Endodermal cell (in vitro differentiated cells): ENCODE measurements at regions not wholly inside any gene's neighbourhood (a gene's known extent, or its start where the extent isn't known, plus 50 kb on each side); places are given as distances from the start of the nearest gene placed in this dataset.

Source experiments
- DNase-seq: peaks from one replicate; pipeline ENCODE4 v3.0.0-alpha.2; 2017
- H3K27ac ChIP-seq: 2 replicates; pipeline ENCODE4 v1.5.1; 2013; ENCODE audit warnings: mild to moderate bottlenecking, low read depth, low read length, moderate library complexity
- H3K27me3 ChIP-seq: 2 replicates; pipeline ENCODE4 v1.6.1; 2013; ENCODE audit warnings: mild to moderate bottlenecking, low read length, moderate library complexity; ENCODE audit not compliant: insufficient read depth, control insufficient read depth, poor library complexity, severe bottlenecking
- H3K36me3 ChIP-seq: 2 replicates; pipeline ENCODE4 v1.7.0; 2013; ENCODE audit warnings: mild to moderate bottlenecking, low read length, moderate library complexity; ENCODE audit not compliant: control insufficient read depth, insufficient read depth
- H3K4me1 ChIP-seq: one replicate; pipeline ENCODE4 v1.7.0; 2013; ENCODE audit warnings: low read length; ENCODE audit not compliant: control insufficient read depth, insufficient read depth
- H3K4me3 ChIP-seq: 2 replicates; pipeline ENCODE4 v1.5.1; 2013; ENCODE audit warnings: mild to moderate bottlenecking, low read length, moderate library complexity
- H3K9ac ChIP-seq: 2 replicates; pipeline ENCODE4 v1.6.1; 2013; ENCODE audit warnings: mild to moderate bottlenecking, low read length, moderate library complexity; ENCODE audit not compliant: poor library complexity, severe bottlenecking; ENCODE audit errors: extremely low read depth
- H3K9me3 ChIP-seq: 2 replicates; pipeline ENCODE4 v1.6.1; 2013; ENCODE audit warnings: mild to moderate bottlenecking, low read length, moderate library complexity; ENCODE audit not compliant: control insufficient read depth
- H3K27ac Mint-ChIP-seq: 2 replicates; pipeline ENCODE4 v1.8.0; 2020; ENCODE audit warnings: mixed read lengths
- H3K27me3 Mint-ChIP-seq: 2 replicates; pipeline ENCODE4 v1.8.0; 2021; ENCODE audit warnings: mild to moderate bottlenecking, mixed read lengths; ENCODE audit not compliant: insufficient read depth
- H3K36me3 Mint-ChIP-seq: 2 replicates; pipeline ENCODE4 v1.8.0; 2020; ENCODE audit warnings: low read depth, mixed read lengths
- H3K4me1 Mint-ChIP-seq: 2 replicates; pipeline ENCODE4 v1.8.0; 2020; ENCODE audit warnings: mixed read lengths
- H3K4me3 Mint-ChIP-seq: 2 replicates; pipeline ENCODE4 v1.8.0; 2020; ENCODE audit warnings: mild to moderate bottlenecking, moderate library complexity, mixed read lengths
- H3K9me3 Mint-ChIP-seq: 2 replicates; pipeline ENCODE4 v1.8.0; 2020; ENCODE audit warnings: mild to moderate bottlenecking, mixed read lengths
- CTCF ChIP-seq: fragments of 200-600 bp; sonication (generic); conservative IDR thresholded peaks from 2 replicates; pipeline ENCODE4 v1.5.0; 2021; ENCODE audit warnings: antibody characterized with exemption, mild to moderate bottlenecking
- WGBS, 2 experiments: methylation state at CpG; one replicate each; pipeline versions ENCODE4 v1.1.5 to v1.1.7; 2013; ENCODE audit warnings: missing lambda C conversion rate in 2 of 2, mixed read lengths in 1 of 2; ENCODE audit not compliant: insufficient coverage in 1 of 2, insufficient read length in 1 of 2; 5-methylcytosine and 5-hydroxymethylcytosine counted together

GRCh38 chr6:112927641-112928320, 580.7 kb downstream of the RFPL4B start:
- no peak for DNase-seq
- peaks cover 7% of the 10 kb centered on the region for H3K9me3 ChIP-seq
- peaks cover 9% of the 10 kb centered on the region for H3K4me1 Mint-ChIP-seq
- H3K27ac ChIP-seq = no peak overlapping the region
- H3K9ac ChIP-seq = no peak overlapping the region
- H3K27me3 Mint-ChIP-seq = no peaks in the 10 kb centered on the region
- peaks cover 5% of the 10 kb centered on the region for H3K36me3 Mint-ChIP-seq
- H3K27me3 ChIP-seq = no peaks in the 10 kb centered on the region
- H3K4me3 ChIP-seq = no peak overlapping the region
- H3K36me3 ChIP-seq = no peaks in the 10 kb centered on the region
- no peak for TF ChIP-seq CTCF
- H3K4me3 Mint-ChIP-seq = no peak overlapping the region
- WGBS, 2 experiments = 90 to 95% methylated on average over 3 to 4 of the region's 4 CpGs
- H3K4me1 ChIP-seq = no peaks in the 10 kb centered on the region
- H3K27ac Mint-ChIP-seq = no peak overlapping the region
- peaks cover 5% of the 10 kb centered on the region for H3K9me3 Mint-ChIP-seq

- no peaks in the 10 kb centered on the region for H3K36me3 Mint-ChIP-seq
- no peaks in the 10 kb centered on the region for H3K27me3 Mint-ChIP-seq
- H3K27ac Mint-ChIP-seq = no peak overlapping the region
- no peak overlapping the region for H3K4me3 Mint-ChIP-seq
- H3K4me3 ChIP-seq = no peak overlapping the region
- peaks cover 9% of the 10 kb centered on the region for H3K4me1 Mint-ChIP-seq
- H3K27me3 ChIP-seq = no peaks in the 10 kb centered on the region
- no peak overlapping the region for H3K27ac ChIP-seq
- H3K36me3 ChIP-seq = no peaks in the 10 kb centered on the region
- H3K9me3 Mint-ChIP-seq = no peaks in the 10 kb centered on the region
- TF ChIP-seq CTCF = no peak
- DNase-seq = no peak
- no peak overlapping the region for H3K9ac ChIP-seq
- H3K4me1 ChIP-seq = no peaks in the 10 kb centered on the region
- H3K9me3 ChIP-seq = no peaks in the 10 kb centered on the region
Measured at GRCh38 chr6:112929641-112930040, 582.5 kb downstream of the RFPL4B start.

GRCh38 chr6:112931832-112932231, 584.7 kb downstream of the RFPL4B start:
- Histone ChIP-seq H3K27me3 (no peaks in the 10 kb centered on the region), H3K9me3 (no peaks in the 10 kb centered on the region), H3K36me3 (no peaks in the 10 kb centered on the region), H3K4me3 (no peak overlapping the region), H3K27ac (no peak overlapping the region), H3K4me1 (no peaks in the 10 kb centered on the region), H3K9ac (no peak overlapping the region)
- Mint-ChIP-seq H3K9me3 (no peaks in the 10 kb centered on the region), H3K4me1 (peaks cover 9% of the 10 kb centered on the region), H3K27ac (no peak overlapping the region), H3K27me3 (no peaks in the 10 kb centered on the region), H3K4me3 (no peak overlapping the region), H3K36me3 (no peaks in the 10 kb centered on the region)
- no peak for DNase-seq
- 94 to 100% methylated on average over 1 to 2 of the region's 3 CpGs for WGBS, 2 experiments
- TF ChIP-seq CTCF = no peak
